Astrocyte of the cerebellum (primary cell): ENCODE measurements at regions not wholly inside any gene's neighbourhood (a gene's known extent, or its start where the extent isn't known, plus 50 kb on each side); places are given as distances from the start of the nearest gene placed in this dataset.
"Not testable (repeated sequence)": the region's sequence is repeated elsewhere in the genome, so short reads cannot be mapped to it uniquely, and the experiment has no call there.

ENCODE experiments used
- DNase-seq: peaks from one replicate; pipeline ENCODE4 v3.0.0-alpha.2; 2011; ENCODE audit warnings: low read depth
- H3K4me3 ChIP-seq: 2 replicates; pipeline ENCODE4 v1.5.1; 2011; ENCODE audit warnings: mild to moderate bottlenecking, low read depth, low read length, moderate library complexity
- CTCF ChIP-seq: IDR thresholded peaks from 2 replicates; pipeline ENCODE4 v1.5.1; 2012; ENCODE audit warnings: low read length, low read depth, moderate library complexity, mild to moderate bottlenecking; ENCODE audit errors: missing control alignments
- in situ Hi-C: cut with HindIII; loops from 2 replicates; pipeline ENCODE4 v1.10.0; 2017; ENCODE audit warnings: low sequenced_read_pairs

- no peak for TF ChIP-seq CTCF
- in situ Hi-C loops = no loop called here
- H3K4me3 ChIP-seq = no peak overlapping the region
- no peak for DNase-seq
These were observed 543.2 kb upstream of the SGO1 start for GRCh38 chr3:20729185-20729584.

GRCh38 chr3:20726786-20727185 is 540.8 kb upstream of the SGO1 start:
- no peak for DNase-seq
- H3K4me3 ChIP-seq = no peak overlapping the region
- TF ChIP-seq CTCF = no peak
- in situ Hi-C loops = no loop called here

- in situ Hi-C loops = no loop called here
- DNase-seq = no peak
- H3K4me3 ChIP-seq = no peak overlapping the region
- no peak for TF ChIP-seq CTCF
These were observed 538.2 kb upstream of the SGO1 start for GRCh38 chr3:20724241-20724640.

GRCh38 chr3:20716425-20716824 is 530.4 kb upstream of the SGO1 start:
- H3K4me3 ChIP-seq, DNase-seq, in situ Hi-C loops: not testable (repeated sequence)

- in situ Hi-C loops = no loop called here
- TF ChIP-seq CTCF = no peak
These were observed 515.6 kb upstream of the SGO1 start for GRCh38 chr3:20701641-20702040.

GRCh38 chr3:20700714-20701113 is 514.7 kb upstream of the SGO1 start:
- in situ Hi-C loops = no loop called here
- TF ChIP-seq CTCF = no peak
- DNase-seq = no peak
- H3K4me3 ChIP-seq = no peak overlapping the region

More at GRCh38 chr3:20701641-20702040, 515.6 kb upstream of the SGO1 start:
- no peak for DNase-seq
- H3K4me3 ChIP-seq = no peak overlapping the region

- no peak overlapping the region for H3K4me3 ChIP-seq
- in situ Hi-C loops = no loop called here
- no peak for DNase-seq
- no peak for TF ChIP-seq CTCF
These were observed 512.9 kb upstream of the SGO1 start for GRCh38 chr3:20698896-20699295.
